PFSK-1 (cell line): ENCODE measurements at regions not wholly inside any gene's neighbourhood (a gene's known extent, or its start where the extent isn't known, plus 50 kb on each side); places are given as distances from the start of the nearest gene placed in this dataset.

Experiments used
- FOXP2 ChIP-seq: optimal IDR thresholded peaks from 2 replicates; pipeline ENCODE3; 2011; ENCODE audit warnings: borderline replicate concordance, control low read depth, inconsistent platforms; ENCODE audit not compliant: insufficient read depth; ENCODE audit errors: extremely low read length, extremely low read depth
- POLR2AphosphoS5 ChIP-seq: IDR thresholded peaks from 2 replicates; pipeline ENCODE4 v1.6.1; 2012; ENCODE audit warnings: low read depth, mild to moderate bottlenecking, control low read depth, low read length, moderate library complexity
- REST ChIP-seq, 2 experiments: IDR thresholded peaks; 2 replicates each; pipeline versions ENCODE4 v1.6.1 to v1.8.0; 2011 to 2012; ENCODE audit warnings: low read depth in 2 of 2, low read length in 2 of 2, control low read depth in 1 of 2, inconsistent platforms in 1 of 2, mild to moderate bottlenecking in 1 of 2, moderate library complexity in 1 of 2; ENCODE audit not compliant: insufficient read depth in 1 of 2
- SIN3A ChIP-seq: IDR thresholded peaks from 2 replicates; pipeline ENCODE4 v1.6.1; 2012; ENCODE audit warnings: mild to moderate bottlenecking, low read length, moderate library complexity, borderline replicate concordance; ENCODE audit not compliant: insufficient read depth
- TAF1 ChIP-seq: IDR thresholded peaks from 2 replicates; pipeline ENCODE4 v1.6.1; 2012; ENCODE audit warnings: low read length, control low read depth, borderline replicate concordance; ENCODE audit not compliant: insufficient read depth

DNA sequence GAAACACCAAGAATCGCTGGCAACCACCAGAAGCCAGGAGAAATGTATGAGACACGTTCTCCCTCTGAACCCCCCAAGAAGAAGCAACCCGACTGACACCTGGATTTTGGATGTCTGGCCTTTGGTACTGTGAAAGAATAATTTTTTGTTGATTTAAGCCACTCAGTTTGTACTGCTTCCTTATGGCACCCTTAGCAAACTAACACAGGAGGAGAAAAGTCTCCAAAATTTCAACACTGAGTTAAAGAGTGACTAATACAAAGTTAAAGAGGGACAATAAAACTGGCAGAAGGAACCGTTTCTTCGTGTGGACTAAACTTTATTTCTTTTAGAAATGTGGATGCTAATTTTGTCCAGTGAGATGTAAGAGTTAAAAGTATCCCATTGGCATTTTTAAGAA, 660.9 kb upstream of the LINC00305 start:
- TF ChIP-seq TAF1 (no peak), POLR2AphosphoS5 (no peak), REST (IDR thresholded peaks at IDR 0.05; ENCODE audit: insufficient read depth in 1 of 2, low read depth in 2 of 2, low read length in 2 of 2) (no peak), SIN3A (no peak), FOXP2 (no peak)
